ENCODE measurements at regions not wholly inside any gene's neighbourhood (a gene's known extent, or its start where the extent isn't known, plus 50 kb on each side); places are given as distances from the start of the nearest gene placed in this dataset.
"Not testable (repeated sequence)": the region's sequence is repeated elsewhere in the genome, so short reads cannot be mapped to it uniquely, and the experiment has no call there.

- peak; percentile 27 to 67 (median 54) for DNase-seq
- POLR2A ChIA-PET; H3K36me3 ChIP-seq (ENCODE audit: control insufficient read depth in 4 of 4, insufficient read depth in 4 of 4, low read length in 3 of 4); H3K4me1 ChIP-seq (ENCODE audit: control extremely low read depth in 1 of 4, control insufficient read depth in 4 of 4, insufficient read depth in 4 of 4, low read length in 3 of 4); H3K9me3 ChIP-seq (ENCODE audit: control extremely low read depth in 1 of 5, control insufficient read depth in 4 of 5, insufficient read depth in 2 of 5, low read depth in 1 of 5, low read length in 4 of 5); H3K27me3 ChIP-seq (replicated peaks in 2 of 5; ENCODE audit: control insufficient read depth in 4 of 5, insufficient read depth in 5 of 5, low read length in 4 of 5); CTCF ChIA-PET; H3K4me3 ChIP-seq (ENCODE audit: control insufficient read depth in 1 of 7, extremely low read depth in 1 of 7, insufficient read depth in 4 of 7, low read depth in 2 of 7, low read length in 6 of 7): not testable (repeated sequence)
- WGBS (ENCODE audit: insufficient coverage), result 62% methylated on average over 15 of the region's 26 CpGs
- H3K27ac ChIP-seq (ENCODE audit: insufficient read depth in 1 of 2, low read depth in 1 of 2, low read length in 2 of 2, poor library complexity in 1 of 2, severe bottlenecking in 2 of 2), result peak overlapping the region in 1 of 2 experiments; percentile 70
These were observed 339.6 kb downstream of the ADGRD1 start for GRCh38 chr12:131293071-131294015.

- WGBS (ENCODE audit: insufficient coverage), result 100% methylated on average over 6 of the region's 12 CpGs
- DNase-seq; H3K4me3 ChIP-seq (ENCODE audit: control insufficient read depth in 1 of 7, extremely low read depth in 1 of 7, insufficient read depth in 4 of 7, low read depth in 2 of 7, low read length in 6 of 7); POLR2A ChIA-PET; H3K27me3 ChIP-seq (replicated peaks in 2 of 5; ENCODE audit: control insufficient read depth in 4 of 5, insufficient read depth in 5 of 5, low read length in 4 of 5); H3K36me3 ChIP-seq (ENCODE audit: control insufficient read depth in 4 of 4, insufficient read depth in 4 of 4, low read length in 3 of 4); H3K4me1 ChIP-seq (ENCODE audit: control extremely low read depth in 1 of 4, control insufficient read depth in 4 of 4, insufficient read depth in 4 of 4, low read length in 3 of 4); H3K27ac ChIP-seq (ENCODE audit: insufficient read depth in 1 of 2, low read depth in 1 of 2, low read length in 2 of 2, poor library complexity in 1 of 2, severe bottlenecking in 2 of 2); CTCF ChIA-PET; H3K9me3 ChIP-seq (ENCODE audit: control extremely low read depth in 1 of 5, control insufficient read depth in 4 of 5, insufficient read depth in 2 of 5, low read depth in 1 of 5, low read length in 4 of 5): not testable (repeated sequence)
These were observed 341.0 kb downstream of the ADGRD1 start for GRCh38 chr12:131294716-131295115.

GRCh38 chr12:131295117-131295516 lies 341.4 kb downstream of the ADGRD1 start:
- CTCF ChIA-PET; H3K27me3 ChIP-seq (replicated peaks in 2 of 5; ENCODE audit: control insufficient read depth in 4 of 5, insufficient read depth in 5 of 5, low read length in 4 of 5); H3K4me3 ChIP-seq (ENCODE audit: control insufficient read depth in 1 of 7, extremely low read depth in 1 of 7, insufficient read depth in 4 of 7, low read depth in 2 of 7, low read length in 6 of 7); POLR2A ChIA-PET; H3K4me1 ChIP-seq (ENCODE audit: control extremely low read depth in 1 of 4, control insufficient read depth in 4 of 4, insufficient read depth in 4 of 4, low read length in 3 of 4); H3K36me3 ChIP-seq (ENCODE audit: control insufficient read depth in 4 of 4, insufficient read depth in 4 of 4, low read length in 3 of 4); H3K27ac ChIP-seq (ENCODE audit: insufficient read depth in 1 of 2, low read depth in 1 of 2, low read length in 2 of 2, poor library complexity in 1 of 2, severe bottlenecking in 2 of 2); H3K9me3 ChIP-seq (ENCODE audit: control extremely low read depth in 1 of 5, control insufficient read depth in 4 of 5, insufficient read depth in 2 of 5, low read depth in 1 of 5, low read length in 4 of 5); DNase-seq: not testable (repeated sequence)
- WGBS (ENCODE audit: insufficient coverage), result no CpG with 5 or more reads among the region's 9 CpGs

- H3K4me1 ChIP-seq (ENCODE audit: control extremely low read depth in 1 of 4, control insufficient read depth in 4 of 4, insufficient read depth in 4 of 4, low read length in 3 of 4); H3K36me3 ChIP-seq (ENCODE audit: control insufficient read depth in 4 of 4, insufficient read depth in 4 of 4, low read length in 3 of 4); H3K4me3 ChIP-seq (ENCODE audit: control insufficient read depth in 1 of 7, extremely low read depth in 1 of 7, insufficient read depth in 4 of 7, low read depth in 2 of 7, low read length in 6 of 7); H3K9me3 ChIP-seq (ENCODE audit: control extremely low read depth in 1 of 5, control insufficient read depth in 4 of 5, insufficient read depth in 2 of 5, low read depth in 1 of 5, low read length in 4 of 5); H3K27me3 ChIP-seq (replicated peaks in 2 of 5; ENCODE audit: control insufficient read depth in 4 of 5, insufficient read depth in 5 of 5, low read length in 4 of 5); CTCF ChIA-PET; POLR2A ChIA-PET; DNase-seq; H3K27ac ChIP-seq (ENCODE audit: insufficient read depth in 1 of 2, low read depth in 1 of 2, low read length in 2 of 2, poor library complexity in 1 of 2, severe bottlenecking in 2 of 2): not testable (repeated sequence)
- 100% methylated on average over 5 of the region's 17 CpGs for WGBS (ENCODE audit: insufficient coverage)
These were observed 341.9 kb downstream of the ADGRD1 start for GRCh38 chr12:131295559-131295958.

- POLR2A ChIA-PET, CTCF ChIA-PET: not testable (repeated sequence)
These were observed 342.4 kb downstream of the ADGRD1 start for GRCh38 chr12:131296136-131296535.

GRCh38 chr12:131296651-131297050 lies 342.9 kb downstream of the ADGRD1 start:
- CTCF ChIA-PET; H3K27ac ChIP-seq (ENCODE audit: insufficient read depth in 1 of 2, low read depth in 1 of 2, low read length in 2 of 2, poor library complexity in 1 of 2, severe bottlenecking in 2 of 2); DNase-seq; H3K9me3 ChIP-seq (ENCODE audit: control extremely low read depth in 1 of 5, control insufficient read depth in 4 of 5, insufficient read depth in 2 of 5, low read depth in 1 of 5, low read length in 4 of 5); H3K4me3 ChIP-seq (ENCODE audit: control insufficient read depth in 1 of 7, extremely low read depth in 1 of 7, insufficient read depth in 4 of 7, low read depth in 2 of 7, low read length in 6 of 7); H3K4me1 ChIP-seq (ENCODE audit: control extremely low read depth in 1 of 4, control insufficient read depth in 4 of 4, insufficient read depth in 4 of 4, low read length in 3 of 4); H3K36me3 ChIP-seq (ENCODE audit: control insufficient read depth in 4 of 4, insufficient read depth in 4 of 4, low read length in 3 of 4); H3K27me3 ChIP-seq (replicated peaks in 2 of 5; ENCODE audit: control insufficient read depth in 4 of 5, insufficient read depth in 5 of 5, low read length in 4 of 5); POLR2A ChIA-PET: not testable (repeated sequence)
- WGBS (ENCODE audit: insufficient coverage), result 92% methylated on average over 5 of the region's 14 CpGs

More at GRCh38 chr12:131296136-131296535, 342.4 kb downstream of the ADGRD1 start:
- not testable (repeated sequence) for H3K4me3 ChIP-seq (ENCODE audit: control insufficient read depth in 1 of 7, extremely low read depth in 1 of 7, insufficient read depth in 4 of 7, low read depth in 2 of 7, low read length in 6 of 7); DNase-seq; H3K27me3 ChIP-seq (replicated peaks in 2 of 5; ENCODE audit: control insufficient read depth in 4 of 5, insufficient read depth in 5 of 5, low read length in 4 of 5); H3K4me1 ChIP-seq (ENCODE audit: control extremely low read depth in 1 of 4, control insufficient read depth in 4 of 4, insufficient read depth in 4 of 4, low read length in 3 of 4); H3K36me3 ChIP-seq (ENCODE audit: control insufficient read depth in 4 of 4, insufficient read depth in 4 of 4, low read length in 3 of 4); H3K9me3 ChIP-seq (ENCODE audit: control extremely low read depth in 1 of 5, control insufficient read depth in 4 of 5, insufficient read depth in 2 of 5, low read depth in 1 of 5, low read length in 4 of 5); H3K27ac ChIP-seq (ENCODE audit: insufficient read depth in 1 of 2, low read depth in 1 of 2, low read length in 2 of 2, poor library complexity in 1 of 2, severe bottlenecking in 2 of 2)
- 100% methylated on average over 3 of the region's 6 CpGs for WGBS (ENCODE audit: insufficient coverage)

- H3K36me3 ChIP-seq (ENCODE audit: control insufficient read depth in 4 of 4, insufficient read depth in 4 of 4, low read length in 3 of 4); CTCF ChIA-PET; H3K9me3 ChIP-seq (ENCODE audit: control extremely low read depth in 1 of 5, control insufficient read depth in 4 of 5, insufficient read depth in 2 of 5, low read depth in 1 of 5, low read length in 4 of 5); H3K4me1 ChIP-seq (ENCODE audit: control extremely low read depth in 1 of 4, control insufficient read depth in 4 of 4, insufficient read depth in 4 of 4, low read length in 3 of 4); H3K4me3 ChIP-seq (ENCODE audit: control insufficient read depth in 1 of 7, extremely low read depth in 1 of 7, insufficient read depth in 4 of 7, low read depth in 2 of 7, low read length in 6 of 7); H3K27ac ChIP-seq (ENCODE audit: insufficient read depth in 1 of 2, low read depth in 1 of 2, low read length in 2 of 2, poor library complexity in 1 of 2, severe bottlenecking in 2 of 2); POLR2A ChIA-PET; DNase-seq; H3K27me3 ChIP-seq (replicated peaks in 2 of 5; ENCODE audit: control insufficient read depth in 4 of 5, insufficient read depth in 5 of 5, low read length in 4 of 5): not testable (repeated sequence)
- no CpG with 5 or more reads among the region's 83 CpGs for WGBS (ENCODE audit: insufficient coverage)
These were observed 345.0 kb downstream of the ADGRD1 start for GRCh38 chr12:131298526-131299369.
